ENCODE measurements at regions not wholly inside any gene's neighbourhood (a gene's known extent, or its start where the extent isn't known, plus 50 kb on each side); places are given as distances from the start of the nearest gene placed in this dataset.

DNA sequence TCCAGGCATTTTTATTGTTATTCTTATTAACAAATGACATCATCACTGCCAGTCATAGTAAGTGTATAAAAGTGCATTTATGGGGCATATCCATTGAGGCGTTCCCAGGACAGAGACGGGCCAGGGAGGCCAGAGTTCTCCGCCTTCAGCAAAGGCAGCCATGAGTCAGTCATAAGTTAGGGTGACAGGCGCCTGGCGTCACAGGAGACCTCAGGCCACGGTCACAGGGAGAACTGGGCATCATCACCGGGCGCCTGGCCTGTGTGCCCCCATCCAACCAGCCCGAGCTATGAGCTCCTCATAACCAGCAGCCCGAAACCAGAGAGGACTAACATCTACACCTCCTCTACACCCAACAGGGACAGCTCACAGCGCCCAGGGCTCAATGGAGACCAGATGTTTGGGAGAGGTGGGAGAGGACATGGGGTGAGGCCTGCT, 259.2 kb downstream of the DLL1 start:
- no peak for TF ChIP-seq GATA2 (IDR thresholded peaks at IDR 0.05; ENCODE audit: low read depth, low read length)
- no peak for TF ChIP-seq GATA3 (IDR thresholded peaks at IDR 0.05; ENCODE audit: low read depth, low read length)
